HG02885 (cell line): ENCODE measurements at regions not wholly inside any gene's neighbourhood (a gene's known extent, or its start where the extent isn't known, plus 50 kb on each side); places are given as distances from the start of the nearest gene placed in this dataset.

Experiments
- ATAC-seq: cut with Tn5 transposase; IDR thresholded peaks from one replicate; pipeline ENCODE4 v1.9.1; 2021; ENCODE audit warnings: mild to moderate bottlenecking; ENCODE audit not compliant: unreplicated experiment, poor library complexity

GRCh38 chr2:15801439-15801838, 138.9 kb upstream of the MYCN start:
- ATAC-seq: no peak

GRCh38 chr2:15801904-15802303, 138.4 kb upstream of the MYCN start:
- no peak for ATAC-seq

GRCh38 chr2:15802657-15803542, 137.4 kb upstream of the MYCN start:
- no peak for ATAC-seq

GRCh38 chr2:15803543-15804245, 136.7 kb upstream of the MYCN start:
- no peak for ATAC-seq

- no peak for ATAC-seq
These were observed 136.1 kb upstream of the MYCN start for GRCh38 chr2:15804246-15804619.

- ATAC-seq: no peak
These were observed 135.7 kb upstream of the MYCN start for GRCh38 chr2:15804691-15805090.

- no peak for ATAC-seq
These were observed 135.1 kb upstream of the MYCN start for GRCh38 chr2:15805206-15805605.

GRCh38 chr2:15805772-15806171, 134.6 kb upstream of the MYCN start:
- no peak for ATAC-seq

GRCh38 chr2:15806801-15807417, 133.4 kb upstream of the MYCN start:
- no peak for ATAC-seq

- no peak for ATAC-seq
These were observed 132.7 kb upstream of the MYCN start for GRCh38 chr2:15807418-15808203.

GRCh38 chr2:15808204-15808910, 132.0 kb upstream of the MYCN start:
- no peak for ATAC-seq

GRCh38 chr2:15808944-15809343, 131.4 kb upstream of the MYCN start:
- ATAC-seq: no peak

GRCh38 chr2:15809404-15809803, 130.9 kb upstream of the MYCN start:
- ATAC-seq: no peak

- ATAC-seq: no peak
These were observed 129.7 kb upstream of the MYCN start for GRCh38 chr2:15810477-15811150.

GRCh38 chr2:15811367-15811766, 129.0 kb upstream of the MYCN start:
- no peak for ATAC-seq

GRCh38 chr2:15812187-15812780, 128.1 kb upstream of the MYCN start:
- no peak for ATAC-seq

- ATAC-seq: no peak
These were observed 126.7 kb upstream of the MYCN start for GRCh38 chr2:15813481-15814266.

- no peak for ATAC-seq
These were observed 125.9 kb upstream of the MYCN start for GRCh38 chr2:15814403-15814802.
